Activated T-helper 17 cell treated with anti-CD3 and anti-CD28 coated beads, Interleukin-2, amount 50 U/mL, for 72 hours (primary cell): ENCODE measurements at regions not wholly inside any gene's neighbourhood (a gene's known extent, or its start where the extent isn't known, plus 50 kb on each side); places are given as distances from the start of the nearest gene placed in this dataset.

Experiments
- ATAC-seq: fragments of 150-1000 bp; cut with Tn5 transposase; replicated peaks from 2 replicates; pipeline ENCODE4 v1.10.0; 2021; ENCODE audit warnings: mild to moderate bottlenecking, moderate library complexity
- H3K27ac Mint-ChIP-seq: one replicate; pipeline ENCODE4 v1.8.0; 2022; ENCODE audit warnings: mixed read lengths
- H3K27me3 Mint-ChIP-seq: one replicate; pipeline ENCODE4 v1.8.0; 2022; ENCODE audit warnings: mixed read lengths
- H3K36me3 Mint-ChIP-seq: one replicate; pipeline ENCODE4 v1.8.0; 2022; ENCODE audit warnings: low read depth, mild to moderate bottlenecking, mixed read lengths
- H3K4me1 Mint-ChIP-seq: one replicate; pipeline ENCODE4 v1.8.0; 2022; ENCODE audit warnings: mixed read lengths
- H3K4me3 Mint-ChIP-seq: one replicate; pipeline ENCODE4 v1.8.0; 2022; ENCODE audit warnings: mild to moderate bottlenecking, mixed read lengths
- H3K9me3 Mint-ChIP-seq: one replicate; pipeline ENCODE4 v1.8.0; 2022; ENCODE audit warnings: mixed read lengths

GRCh38 chr2:56715683-56716082 lies 531.9 kb downstream of the CCDC85A start:
- no peaks in the 10 kb centered on the region for H3K27me3 Mint-ChIP-seq
- ATAC-seq: no peak
- H3K9me3 Mint-ChIP-seq: peaks cover 10% of the 10 kb centered on the region
- H3K36me3 Mint-ChIP-seq: no peaks in the 10 kb centered on the region
- no peak overlapping the region for H3K4me3 Mint-ChIP-seq
- no peak overlapping the region for H3K27ac Mint-ChIP-seq
- no peaks in the 10 kb centered on the region for H3K4me1 Mint-ChIP-seq

GRCh38 chr2:56718413-56718812 lies 534.6 kb downstream of the CCDC85A start:
- no peak overlapping the region for H3K4me3 Mint-ChIP-seq
- H3K27ac Mint-ChIP-seq: no peak overlapping the region
- no peaks in the 10 kb centered on the region for H3K4me1 Mint-ChIP-seq
- H3K9me3 Mint-ChIP-seq: peaks cover 12% of the 10 kb centered on the region
- H3K36me3 Mint-ChIP-seq: no peaks in the 10 kb centered on the region
- H3K27me3 Mint-ChIP-seq: no peaks in the 10 kb centered on the region
- no peak for ATAC-seq

GRCh38 chr2:56729212-56729611 lies 545.4 kb downstream of the CCDC85A start:
- ATAC-seq: no peak
- no peaks in the 10 kb centered on the region for H3K27me3 Mint-ChIP-seq
- H3K9me3 Mint-ChIP-seq: peaks cover 17% of the 10 kb centered on the region
- H3K27ac Mint-ChIP-seq: no peak overlapping the region
- H3K36me3 Mint-ChIP-seq: no peaks in the 10 kb centered on the region
- H3K4me1 Mint-ChIP-seq: no peaks in the 10 kb centered on the region
- H3K4me3 Mint-ChIP-seq: no peak overlapping the region

GRCh38 chr2:56732946-56733345 lies 549.2 kb downstream of the CCDC85A start:
- no peaks in the 10 kb centered on the region for H3K27me3 Mint-ChIP-seq

GRCh38 chr2:56739413-56739812 lies 555.6 kb downstream of the CCDC85A start:
- Mint-ChIP-seq H3K36me3 (no peaks in the 10 kb centered on the region), H3K4me1 (no peaks in the 10 kb centered on the region), H3K9me3 (peaks cover 19% of the 10 kb centered on the region), H3K4me3 (no peak overlapping the region), H3K27me3 (no peaks in the 10 kb centered on the region), H3K27ac (no peak overlapping the region)
- no peak for ATAC-seq

More at GRCh38 chr2:56732946-56733345, 549.2 kb downstream of the CCDC85A start:
- Mint-ChIP-seq H3K27ac (no peak overlapping the region), H3K9me3 (peaks cover 26% of the 10 kb centered on the region), H3K36me3 (no peaks in the 10 kb centered on the region), H3K4me1 (no peaks in the 10 kb centered on the region), H3K4me3 (no peak overlapping the region)
- no peak for ATAC-seq

- Mint-ChIP-seq H3K27me3 (no peaks in the 10 kb centered on the region), H3K36me3 (no peaks in the 10 kb centered on the region), H3K4me3 (no peak overlapping the region), H3K27ac (no peak overlapping the region), H3K9me3 (peaks cover 9% of the 10 kb centered on the region), H3K4me1 (no peaks in the 10 kb centered on the region)
- ATAC-seq: no peak
Measured at GRCh38 chr2:56741601-56742102, 557.9 kb downstream of the CCDC85A start.

- no peak for ATAC-seq
- H3K27ac Mint-ChIP-seq: no peak overlapping the region
- no peaks in the 10 kb centered on the region for H3K4me1 Mint-ChIP-seq
- H3K36me3 Mint-ChIP-seq: no peaks in the 10 kb centered on the region
- H3K27me3 Mint-ChIP-seq: no peaks in the 10 kb centered on the region
- peaks cover 8% of the 10 kb centered on the region for H3K9me3 Mint-ChIP-seq
- no peak overlapping the region for H3K4me3 Mint-ChIP-seq
Measured at GRCh38 chr2:56743807-56744206, 560.0 kb downstream of the CCDC85A start.

GRCh38 chr2:56749152-56749752 lies 565.5 kb downstream of the CCDC85A start:
- Mint-ChIP-seq H3K36me3 (no peaks in the 10 kb centered on the region), H3K27ac (no peak overlapping the region), H3K4me1 (no peaks in the 10 kb centered on the region), H3K4me3 (no peak overlapping the region), H3K9me3 (peaks cover 9% of the 10 kb centered on the region), H3K27me3 (no peaks in the 10 kb centered on the region)
- ATAC-seq: no peak

- no peak overlapping the region for H3K4me3 Mint-ChIP-seq
- H3K36me3 Mint-ChIP-seq: no peaks in the 10 kb centered on the region
- no peaks in the 10 kb centered on the region for H3K27me3 Mint-ChIP-seq
- peaks cover 4% of the 10 kb centered on the region for H3K9me3 Mint-ChIP-seq
- ATAC-seq: no peak
- no peaks in the 10 kb centered on the region for H3K4me1 Mint-ChIP-seq
- H3K27ac Mint-ChIP-seq: no peak overlapping the region
Measured at GRCh38 chr2:56753182-56753581, 569.4 kb downstream of the CCDC85A start.

GRCh38 chr2:56754066-56754615 lies 570.4 kb downstream of the CCDC85A start:
- no peaks in the 10 kb centered on the region for H3K4me1 Mint-ChIP-seq
- no peak for ATAC-seq
- peaks cover 4% of the 10 kb centered on the region for H3K9me3 Mint-ChIP-seq
- no peak overlapping the region for H3K4me3 Mint-ChIP-seq
- H3K27ac Mint-ChIP-seq: no peak overlapping the region
- H3K36me3 Mint-ChIP-seq: no peaks in the 10 kb centered on the region
- H3K27me3 Mint-ChIP-seq: no peaks in the 10 kb centered on the region

GRCh38 chr2:56754627-56755026 lies 570.8 kb downstream of the CCDC85A start:
- Mint-ChIP-seq H3K36me3 (no peaks in the 10 kb centered on the region), H3K9me3 (peaks cover 4% of the 10 kb centered on the region), H3K4me1 (no peaks in the 10 kb centered on the region), H3K27me3 (no peaks in the 10 kb centered on the region), H3K27ac (no peak overlapping the region), H3K4me3 (no peak overlapping the region)
- ATAC-seq: no peak

- peaks cover 4% of the 10 kb centered on the region for H3K9me3 Mint-ChIP-seq
- H3K27ac Mint-ChIP-seq: no peak overlapping the region
- H3K27me3 Mint-ChIP-seq: no peaks in the 10 kb centered on the region
- ATAC-seq: no peak
- no peaks in the 10 kb centered on the region for H3K4me1 Mint-ChIP-seq
- no peaks in the 10 kb centered on the region for H3K36me3 Mint-ChIP-seq
- no peak overlapping the region for H3K4me3 Mint-ChIP-seq
Measured at GRCh38 chr2:56757884-56758545, 574.2 kb downstream of the CCDC85A start.

GRCh38 chr2:56763683-56764082 lies 579.9 kb downstream of the CCDC85A start:
- H3K4me3 Mint-ChIP-seq: no peak overlapping the region
- no peaks in the 10 kb centered on the region for H3K36me3 Mint-ChIP-seq
- H3K9me3 Mint-ChIP-seq: peaks cover 4% of the 10 kb centered on the region
- no peaks in the 10 kb centered on the region for H3K27me3 Mint-ChIP-seq
- no peak for ATAC-seq
- H3K27ac Mint-ChIP-seq: no peak overlapping the region
- no peaks in the 10 kb centered on the region for H3K4me1 Mint-ChIP-seq

GRCh38 chr2:56768973-56769372 lies 585.2 kb downstream of the CCDC85A start:
- H3K4me1 Mint-ChIP-seq: no peaks in the 10 kb centered on the region
- H3K27me3 Mint-ChIP-seq: no peaks in the 10 kb centered on the region
- H3K36me3 Mint-ChIP-seq: no peaks in the 10 kb centered on the region
- no peak for ATAC-seq
- H3K4me3 Mint-ChIP-seq: no peak overlapping the region
- H3K9me3 Mint-ChIP-seq: peaks cover 16% of the 10 kb centered on the region
- no peak overlapping the region for H3K27ac Mint-ChIP-seq

- no peak for ATAC-seq
- no peak overlapping the region for H3K27ac Mint-ChIP-seq
- no peak overlapping the region for H3K4me3 Mint-ChIP-seq
- no peaks in the 10 kb centered on the region for H3K27me3 Mint-ChIP-seq
- no peaks in the 10 kb centered on the region for H3K4me1 Mint-ChIP-seq
- H3K36me3 Mint-ChIP-seq: no peaks in the 10 kb centered on the region
- H3K9me3 Mint-ChIP-seq: peaks cover 16% of the 10 kb centered on the region
Measured at GRCh38 chr2:56770490-56770889, 586.7 kb downstream of the CCDC85A start.
